ENCODE measurements at regions not wholly inside any gene's neighbourhood (a gene's known extent, or its start where the extent isn't known, plus 50 kb on each side); places are given as distances from the start of the nearest gene placed in this dataset.
"Not testable (repeated sequence)": the region's sequence is repeated elsewhere in the genome, so short reads cannot be mapped to it uniquely, and the experiment has no call there.

DNA sequence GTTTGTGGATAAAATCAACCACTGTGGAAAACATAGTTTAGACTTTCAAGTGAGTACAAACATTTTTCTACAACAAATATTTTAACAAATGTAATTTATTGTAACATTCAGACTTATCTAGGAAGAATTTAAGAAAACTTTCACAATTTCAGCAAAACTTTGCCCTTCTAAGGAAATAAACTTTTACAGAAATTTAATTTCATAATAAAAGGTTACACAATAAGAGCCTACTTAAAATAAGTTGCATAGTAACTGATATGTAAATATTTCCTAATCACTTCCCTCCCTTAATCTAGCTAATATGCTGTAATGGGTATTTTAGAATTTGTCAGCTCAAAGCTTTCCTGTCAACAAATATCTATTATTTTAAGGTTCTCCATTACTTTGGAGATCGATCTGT, 1899.9 kb downstream of the MAT2B start:
- no peak overlapping the region for H3K4me3 ChIP-seq (ENCODE audit: low read depth, low read length)

DNA sequence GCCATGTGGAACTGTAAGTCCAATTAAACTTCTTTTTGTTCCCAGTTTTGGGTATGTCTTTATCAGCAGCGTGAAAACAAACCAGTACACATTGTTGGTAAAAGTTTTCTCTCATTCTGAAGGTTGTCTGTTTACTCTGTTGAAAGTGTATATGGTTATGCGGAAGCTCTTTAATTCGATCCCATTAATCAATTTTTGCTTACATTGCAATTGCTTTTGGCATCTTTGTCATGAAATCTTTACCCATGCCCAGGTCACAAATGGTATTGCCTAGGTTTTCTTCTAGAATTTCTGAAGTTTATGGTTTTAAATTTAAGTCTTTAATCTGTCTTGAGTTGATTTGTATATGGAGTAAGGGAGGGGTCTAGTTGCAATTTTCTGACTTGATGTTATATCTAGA, 1901.9 kb downstream of the MAT2B start:
- no peak overlapping the region for H3K4me3 ChIP-seq (ENCODE audit: low read depth, low read length)

DNA sequence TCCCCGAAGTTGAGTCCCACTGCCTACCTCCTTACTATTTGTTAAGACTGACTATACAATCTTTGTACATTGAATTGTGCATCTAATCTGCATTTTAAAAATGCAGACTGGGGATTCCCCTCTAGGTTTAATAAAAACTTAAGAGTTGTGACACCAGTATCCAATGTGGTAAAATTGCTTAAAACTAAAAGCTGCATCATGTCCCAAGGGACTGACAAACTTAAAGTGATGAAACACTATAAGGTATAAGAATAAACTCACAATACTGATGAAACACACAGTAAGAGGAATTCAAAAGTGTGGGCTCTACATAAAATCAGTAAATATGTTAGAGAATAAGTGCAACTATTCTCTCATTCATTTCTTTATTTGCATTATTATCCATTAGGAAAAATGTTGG, 1905.1 kb downstream of the MAT2B start:
- H3K4me3 ChIP-seq (ENCODE audit: low read depth, low read length), result no peak overlapping the region

DNA sequence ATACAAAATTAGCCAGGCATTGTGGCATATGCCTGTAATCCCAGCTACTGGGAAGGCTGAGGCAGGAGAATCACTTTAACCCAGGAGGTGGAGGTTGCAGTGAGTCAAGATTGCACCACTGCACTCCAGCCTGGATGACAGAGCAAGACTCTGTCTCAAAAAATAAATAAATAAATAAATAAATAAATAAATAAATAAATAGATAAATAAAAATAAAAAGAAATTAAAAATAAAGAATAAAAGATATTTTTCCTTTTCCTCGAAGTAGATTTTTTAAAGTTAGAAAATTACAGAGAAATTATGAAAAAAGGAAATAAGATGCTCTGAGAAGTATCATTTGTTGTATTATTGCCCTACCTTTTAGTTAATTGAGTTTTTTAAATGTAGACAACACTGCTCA, 1906.1 kb downstream of the MAT2B start:
- not testable (repeated sequence) for H3K4me3 ChIP-seq (ENCODE audit: low read depth, low read length)

DNA sequence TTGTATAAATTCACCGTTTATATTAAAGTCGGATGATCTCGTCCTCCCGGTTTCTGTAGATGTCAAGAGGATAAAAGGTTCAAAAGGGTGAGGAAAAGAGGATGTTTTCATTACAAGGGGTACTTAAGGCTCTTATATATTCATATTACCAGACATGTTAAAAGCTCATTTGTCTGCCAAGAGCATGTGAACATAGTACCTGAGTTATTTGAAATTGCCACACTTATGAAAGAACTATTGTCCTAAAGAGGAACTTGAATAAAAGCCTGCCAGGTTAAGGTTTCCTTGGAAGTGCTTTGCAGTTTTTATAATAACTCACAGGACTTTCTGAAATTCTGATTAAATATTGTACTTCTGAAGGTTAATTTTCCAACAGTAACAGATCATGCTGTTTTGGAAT, 1915.1 kb downstream of the MAT2B start:
- no peak overlapping the region for H3K4me3 ChIP-seq (ENCODE audit: low read depth, low read length)

DNA sequence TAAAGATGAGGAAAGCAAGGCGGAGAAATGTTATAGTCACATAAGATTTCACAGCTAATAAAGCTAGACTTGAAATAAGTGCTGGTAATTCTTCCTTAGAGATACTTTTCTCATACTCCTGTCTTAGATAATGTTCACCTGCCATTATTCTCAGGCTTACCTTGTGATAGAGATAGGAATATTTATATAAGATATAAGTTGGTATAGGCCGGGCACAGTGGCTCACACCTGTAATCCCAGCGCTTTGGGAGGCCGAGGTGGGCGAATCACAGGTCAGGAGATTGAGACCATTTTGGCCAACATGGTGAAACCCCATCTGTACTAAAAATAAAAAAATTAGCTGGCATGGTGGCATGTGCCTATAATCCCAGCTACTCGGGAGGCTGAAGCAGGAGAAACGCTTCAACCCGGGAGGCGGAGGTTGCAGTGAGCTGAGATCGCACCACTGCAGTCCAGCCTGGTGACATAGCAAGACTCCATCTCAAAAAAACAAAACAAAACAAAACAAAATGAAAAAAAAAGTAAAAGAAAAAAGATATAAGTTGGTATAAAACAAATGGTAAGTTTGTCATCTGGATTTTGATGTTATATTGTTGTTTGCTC, 1918.4 kb downstream of the MAT2B start:
- no peak overlapping the region for H3K4me3 ChIP-seq (ENCODE audit: low read depth, low read length)

DNA sequence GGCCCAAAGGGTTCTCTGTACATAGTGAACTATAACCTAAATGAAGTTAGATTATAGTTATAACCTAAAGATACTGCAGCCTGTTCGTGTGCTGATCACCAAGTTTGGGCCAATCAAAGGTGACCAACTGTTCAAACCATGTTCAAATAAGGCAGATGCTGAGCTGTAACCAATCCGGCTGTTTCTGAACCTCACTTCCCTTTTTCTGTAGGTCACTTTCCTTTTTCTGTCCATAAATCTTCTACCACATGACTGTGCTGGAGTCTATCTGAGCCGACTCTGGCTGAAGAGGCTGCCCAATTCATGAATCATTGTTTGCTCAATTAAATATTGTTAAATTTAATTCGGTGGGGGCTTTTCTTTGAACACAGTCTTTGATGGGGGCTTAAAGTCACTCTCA, 1920.2 kb downstream of the MAT2B start:
- no peak overlapping the region for H3K4me3 ChIP-seq (ENCODE audit: low read depth, low read length)

DNA sequence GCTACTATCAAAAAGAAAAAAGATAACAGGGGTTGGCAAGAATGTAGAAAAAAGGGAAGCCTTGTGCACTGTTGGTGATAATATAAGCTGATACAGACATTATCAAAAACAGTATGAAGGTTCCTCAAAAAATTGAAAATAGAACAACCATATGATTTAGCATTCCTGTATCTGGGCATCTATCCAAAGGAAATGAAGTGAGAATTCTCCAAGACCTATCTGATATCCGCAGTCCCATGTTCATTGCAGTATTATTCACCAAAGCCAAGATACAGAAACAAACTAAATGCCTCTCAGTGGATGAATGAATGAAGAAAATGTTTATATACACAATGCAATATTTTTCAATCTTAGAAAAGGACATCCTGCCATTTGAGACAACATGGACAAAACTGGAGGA, 1943.3 kb downstream of the MAT2B start:
- H3K4me3 ChIP-seq (ENCODE audit: low read depth, low read length), result no peak overlapping the region

DNA sequence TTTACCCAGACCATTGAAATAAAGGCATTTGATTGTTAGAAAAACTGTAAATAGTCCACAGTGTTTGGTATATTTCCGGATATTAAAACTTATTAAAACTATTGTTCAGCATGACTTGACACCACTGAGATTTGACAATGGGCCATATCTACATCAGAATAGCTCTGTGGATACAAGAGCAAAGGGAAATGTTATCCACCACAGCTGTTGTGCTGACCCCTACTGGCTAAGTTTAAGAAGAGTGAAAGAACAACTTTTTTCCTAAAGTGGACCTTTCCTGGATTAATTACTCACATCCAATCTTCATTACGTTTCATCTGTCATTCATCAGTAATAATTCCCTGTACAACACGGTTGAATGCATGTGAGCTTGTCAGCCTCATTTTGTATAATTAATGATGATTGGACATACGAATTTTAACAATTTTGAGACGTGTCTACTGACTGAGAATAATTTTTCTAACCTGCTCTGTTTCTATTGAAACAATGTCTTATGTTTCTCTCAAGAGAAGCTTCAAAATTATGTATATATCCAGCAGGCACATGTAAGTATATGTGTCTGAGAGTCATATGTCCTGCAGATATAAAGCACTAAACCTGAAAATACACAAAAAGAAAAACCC, 1952.6 kb downstream of the MAT2B start:
- H3K4me3 ChIP-seq (ENCODE audit: low read depth, low read length), result no peak overlapping the region

DNA sequence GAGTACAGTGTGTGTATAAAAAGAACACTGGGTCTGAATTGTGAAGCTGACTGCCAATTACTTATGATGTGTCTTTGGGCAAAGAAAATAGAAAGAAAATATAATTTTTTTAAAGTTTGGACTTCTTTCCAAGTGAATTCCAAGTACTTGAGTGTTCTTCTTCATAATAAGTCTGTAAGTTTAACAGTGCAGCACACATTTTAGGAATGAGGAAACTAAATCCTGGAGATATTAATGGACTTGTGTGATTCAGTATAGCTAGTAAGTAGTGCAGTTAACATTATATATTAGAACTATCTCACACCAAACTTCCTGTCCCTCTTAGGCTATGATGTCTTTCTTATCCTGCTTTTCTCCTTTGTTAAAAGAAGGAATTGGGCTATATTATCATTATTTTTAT, 1953.8 kb downstream of the MAT2B start:
- H3K4me3 ChIP-seq (ENCODE audit: low read depth, low read length), result no peak overlapping the region

DNA sequence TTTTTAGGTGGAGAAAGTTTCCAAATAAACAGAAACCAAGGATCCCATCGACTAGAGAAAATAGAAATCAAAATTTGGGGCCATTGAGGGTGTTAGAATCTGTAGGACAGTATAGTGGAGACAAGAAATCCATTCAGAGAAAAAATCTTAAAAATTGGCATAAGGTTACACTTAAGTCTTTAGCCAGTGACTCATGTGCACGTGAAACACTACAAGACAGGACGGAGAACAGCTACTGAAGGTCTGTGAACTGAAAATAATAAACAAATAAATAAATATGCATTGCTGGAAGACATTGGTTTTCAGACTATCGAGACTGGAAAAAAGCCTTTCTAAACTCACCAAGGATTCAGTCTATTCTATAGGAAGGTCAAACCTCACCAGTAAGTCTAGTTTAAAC, 1955.5 kb downstream of the MAT2B start:
- H3K4me3 ChIP-seq (ENCODE audit: low read depth, low read length), result no peak overlapping the region

DNA sequence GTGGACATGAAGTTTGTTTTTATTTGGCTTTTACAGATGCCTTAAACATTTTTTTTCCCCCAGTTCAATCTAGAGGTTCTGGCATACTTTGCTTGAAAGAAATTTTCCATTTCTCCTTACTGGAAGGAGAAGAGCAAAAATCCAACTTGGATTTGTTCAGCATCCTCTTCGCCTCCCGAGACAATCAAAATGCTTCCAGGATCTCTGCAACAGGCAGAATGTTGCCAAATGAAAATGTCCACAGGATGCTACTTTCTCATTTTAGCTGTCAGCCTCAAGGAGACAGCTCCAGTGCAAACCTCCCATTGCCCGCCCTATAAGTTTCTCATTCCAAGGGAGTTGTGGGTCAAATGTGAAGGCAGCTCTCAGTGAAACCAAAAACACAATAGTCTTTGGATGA, 1972.1 kb downstream of the MAT2B start:
- H3K4me3 ChIP-seq (ENCODE audit: low read depth, low read length), result no peak overlapping the region

DNA sequence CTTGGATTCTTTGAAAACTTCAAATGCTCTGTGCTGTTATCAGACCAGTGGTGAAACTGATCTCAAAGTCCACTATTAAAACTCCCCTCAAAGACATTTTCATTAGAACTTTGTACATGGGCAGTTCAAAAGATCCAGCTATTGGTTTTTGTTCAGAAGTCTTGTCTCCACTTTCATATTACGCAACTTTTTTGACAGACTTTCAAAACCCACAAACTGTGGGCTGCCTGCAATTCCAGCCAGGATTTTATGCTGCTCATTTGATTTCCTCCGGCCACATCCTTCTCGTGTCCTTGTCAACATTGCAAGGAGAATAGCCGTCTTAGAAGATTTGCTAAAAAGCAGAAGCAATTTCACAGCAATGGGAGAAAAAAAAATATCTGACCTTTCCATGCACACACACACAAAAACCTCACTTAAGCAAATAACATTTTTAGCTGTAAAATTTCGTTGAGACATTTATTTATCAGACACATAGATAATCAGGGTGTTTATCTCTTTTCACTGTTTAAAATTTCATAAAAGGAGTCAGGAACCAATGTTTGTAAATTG, 1990.5 kb downstream of the MAT2B start:
- no peak overlapping the region for H3K4me3 ChIP-seq (ENCODE audit: low read depth, low read length)

DNA sequence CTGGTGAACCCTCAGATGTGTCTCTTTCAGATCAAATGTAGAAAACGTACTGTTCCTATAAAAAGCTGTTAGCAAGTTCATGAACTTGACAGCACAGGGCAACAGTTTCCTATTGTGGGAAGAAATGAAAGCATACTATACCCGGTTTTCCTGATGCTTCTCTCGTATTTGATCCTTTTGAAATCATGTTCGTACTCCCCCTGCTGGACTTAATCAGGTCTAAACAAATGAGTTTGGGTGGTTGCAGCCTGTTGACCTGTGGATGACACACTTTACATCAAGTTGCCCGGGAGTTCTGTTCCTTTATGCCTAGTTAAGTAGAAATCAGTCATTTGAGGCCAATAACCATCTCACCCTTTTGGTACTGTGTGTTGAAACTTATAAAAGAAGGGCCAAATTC, 1992.3 kb downstream of the MAT2B start:
- no peak overlapping the region for H3K4me3 ChIP-seq (ENCODE audit: low read depth, low read length)

DNA sequence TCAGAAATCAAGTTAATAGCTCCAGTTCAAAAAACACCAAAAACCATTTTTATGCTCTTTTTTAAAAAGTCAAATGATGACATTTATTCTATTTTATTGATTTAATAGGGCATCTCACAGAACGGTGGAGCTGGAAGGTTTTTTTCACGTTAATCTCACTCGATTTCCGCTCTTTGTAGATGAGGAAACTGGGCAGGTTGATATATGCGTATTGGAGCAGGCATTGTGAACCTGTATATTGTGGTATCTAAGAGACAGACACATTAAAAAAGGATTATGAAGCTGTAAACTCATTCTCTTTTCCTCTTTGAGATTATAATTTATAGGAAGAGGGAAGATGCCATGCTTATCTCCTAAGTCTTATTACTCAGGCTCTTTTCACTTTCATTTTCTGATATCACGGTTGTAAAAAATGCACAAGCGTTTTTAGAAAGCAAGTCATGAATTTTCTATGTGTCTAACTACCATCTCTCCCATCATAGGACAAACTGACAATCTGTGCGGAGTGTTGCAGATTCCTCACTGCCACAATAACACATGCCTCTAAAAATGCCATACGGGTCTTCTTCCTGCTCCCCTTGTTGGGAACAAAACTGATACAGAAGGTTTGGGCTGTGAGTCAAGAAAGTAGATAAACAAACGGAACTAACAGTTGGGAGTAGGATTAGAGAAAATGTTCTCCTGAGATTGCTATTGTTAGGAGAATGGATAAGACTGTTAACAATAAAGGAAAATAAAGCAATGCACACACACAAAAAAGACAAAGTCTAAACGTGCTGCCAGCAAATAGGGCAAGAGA, 1997.7 kb downstream of the MAT2B start:
- H3K4me3 ChIP-seq (ENCODE audit: low read depth, low read length), result no peak overlapping the region

DNA sequence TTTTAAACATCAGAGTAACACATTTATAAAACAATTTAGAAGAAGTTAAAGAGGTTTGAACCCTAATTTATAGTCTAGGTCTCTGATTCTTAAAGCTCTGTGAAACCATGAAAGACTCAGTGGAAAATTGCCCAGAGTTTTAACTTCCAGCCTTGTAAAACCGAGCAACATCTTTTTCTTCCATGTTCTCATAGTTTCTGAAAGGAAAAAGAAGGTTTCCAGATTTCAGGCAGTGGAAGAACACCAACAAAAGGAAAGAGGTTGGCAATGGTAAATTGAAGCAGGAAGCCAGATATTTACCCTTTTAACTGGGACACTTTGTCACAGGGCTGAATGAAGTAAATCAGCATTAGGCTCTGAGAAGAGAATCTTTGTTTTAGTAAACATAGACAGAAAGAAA, 1999.3 kb downstream of the MAT2B start:
- H3K4me3 ChIP-seq (ENCODE audit: low read depth, low read length), result no peak overlapping the region

DNA sequence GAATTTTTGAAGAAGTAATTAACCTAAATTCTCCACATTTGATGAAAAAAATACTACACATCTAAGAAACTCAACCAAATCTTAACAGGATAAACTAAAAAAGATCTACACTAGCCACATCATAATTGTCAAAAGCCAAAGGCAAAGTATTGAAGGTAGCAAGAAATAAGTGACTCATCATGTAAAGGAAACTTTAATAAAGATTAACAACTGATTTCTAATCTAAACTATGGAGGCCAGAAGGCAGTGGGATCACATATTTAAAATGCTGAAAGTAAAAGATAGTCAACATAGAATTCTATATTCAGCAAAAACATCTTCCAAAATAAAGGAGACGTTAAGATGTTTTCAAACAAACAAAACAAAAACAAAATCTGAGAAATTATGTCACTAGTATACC, 2002.9 kb downstream of the MAT2B start:
- no peak overlapping the region for H3K4me3 ChIP-seq (ENCODE audit: low read depth, low read length)

DNA sequence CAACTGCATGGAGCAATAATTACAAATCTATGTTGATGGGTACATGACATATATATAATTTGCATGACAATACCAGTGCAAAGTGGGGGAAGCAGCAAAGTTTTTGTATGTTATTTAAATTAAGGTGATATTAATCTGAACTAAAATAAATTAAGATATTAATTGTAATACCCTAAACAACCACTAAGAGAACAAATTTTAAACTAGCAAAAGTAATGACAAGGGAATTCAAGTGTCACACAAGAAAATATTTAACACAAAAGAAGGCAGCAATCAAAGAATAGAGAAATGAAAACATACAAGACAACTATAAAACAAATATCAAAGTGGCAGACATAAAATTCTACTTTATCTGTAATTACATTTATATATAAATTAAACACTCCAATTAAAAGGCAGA, 2003.4 kb downstream of the MAT2B start:
- no peak overlapping the region for H3K4me3 ChIP-seq (ENCODE audit: low read depth, low read length)

DNA sequence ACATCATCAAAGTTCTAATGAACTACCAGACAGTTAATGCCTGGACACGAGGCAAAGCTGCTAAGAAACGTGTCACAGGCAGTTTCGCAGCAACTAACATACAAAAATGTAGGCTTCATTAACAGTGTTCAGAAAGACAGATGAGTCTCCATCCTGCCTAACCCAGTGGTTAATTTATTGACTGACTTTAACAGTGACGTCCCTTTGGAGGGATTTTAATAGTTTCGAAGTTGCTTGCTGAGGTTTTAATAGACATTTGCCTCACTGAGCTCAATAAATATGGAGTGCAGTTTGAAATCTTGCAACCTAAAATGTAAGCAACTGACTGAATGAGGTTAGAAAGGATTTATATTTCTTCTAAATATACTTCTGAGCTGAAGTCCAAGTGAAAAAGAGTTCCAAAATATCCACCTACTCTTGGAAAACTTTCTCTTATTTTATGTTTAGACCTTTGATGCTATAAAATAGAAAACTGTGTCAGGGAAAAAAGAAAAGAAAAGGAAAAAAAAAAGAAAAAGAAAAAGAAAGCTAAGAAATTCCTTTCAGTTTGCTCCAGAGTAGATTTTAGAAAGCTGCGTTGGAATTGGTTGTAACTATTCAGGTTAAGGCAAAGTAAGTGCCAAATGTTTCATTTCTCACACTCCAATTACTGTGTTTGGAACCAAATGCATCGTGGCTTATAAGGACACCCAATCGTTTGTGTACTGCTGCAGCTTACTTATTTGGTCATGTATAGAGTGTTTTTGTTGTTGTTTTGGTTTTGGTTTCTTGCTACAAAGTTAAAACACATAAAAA, 2016.6 kb downstream of the MAT2B start:
- no peak overlapping the region for H3K4me3 ChIP-seq (ENCODE audit: low read depth, low read length)

DNA sequence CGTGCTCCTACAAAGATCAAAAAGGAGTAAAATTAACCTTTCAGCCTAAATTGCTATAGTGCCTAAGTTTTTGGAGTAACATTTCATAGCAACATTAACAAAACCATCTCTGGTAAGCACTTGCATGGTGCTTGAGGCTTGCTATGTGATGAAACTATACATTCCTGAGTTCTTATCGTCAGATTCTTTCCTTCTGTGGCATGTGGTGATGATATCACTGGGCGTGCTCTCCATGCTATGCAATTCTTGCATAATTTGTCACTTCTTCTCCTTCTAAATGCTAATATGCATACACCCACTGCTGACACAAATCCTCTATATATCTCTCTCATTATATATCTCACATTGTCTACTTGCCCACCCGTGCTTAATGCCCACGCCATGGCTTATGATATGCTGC, 2019.9 kb downstream of the MAT2B start:
- no peak overlapping the region for H3K4me3 ChIP-seq (ENCODE audit: low read depth, low read length)

DNA sequence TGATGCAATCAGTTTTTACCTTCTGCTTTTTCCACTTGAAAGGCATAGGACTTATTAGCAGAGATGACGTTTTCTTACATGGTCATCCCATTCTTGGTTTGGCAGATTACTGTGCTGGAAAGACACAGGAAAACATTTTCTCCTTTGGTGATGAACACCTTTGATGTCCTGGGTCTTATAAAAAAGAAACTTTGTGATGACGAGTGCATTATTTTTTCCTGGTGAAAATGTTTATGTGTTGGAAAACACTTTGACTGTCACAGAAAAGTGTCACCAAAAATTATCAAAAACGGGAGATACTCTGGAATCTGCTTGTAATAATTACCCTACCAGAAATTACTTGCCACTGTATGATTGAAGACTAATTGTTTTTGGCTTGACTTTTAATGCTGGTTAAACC, 2020.9 kb downstream of the MAT2B start:
- H3K4me3 ChIP-seq (ENCODE audit: low read depth, low read length), result no peak overlapping the region

Data from iPS-11a (cell line).